GM18519 (cell line): ENCODE measurements at regions not wholly inside any gene's neighbourhood (a gene's known extent, or its start where the extent isn't known, plus 50 kb on each side); places are given as distances from the start of the nearest gene placed in this dataset.
"Not testable (repeated sequence)": the region's sequence is repeated elsewhere in the genome, so short reads cannot be mapped to it uniquely, and the experiment has no call there.

Experiments
- ATAC-seq: cut with Tn5 transposase; IDR thresholded peaks from one replicate; pipeline ENCODE4 v1.9.1; 2021; ENCODE audit warnings: mild to moderate bottlenecking, moderate library complexity; ENCODE audit not compliant: unreplicated experiment, low FRiP score

DNA sequence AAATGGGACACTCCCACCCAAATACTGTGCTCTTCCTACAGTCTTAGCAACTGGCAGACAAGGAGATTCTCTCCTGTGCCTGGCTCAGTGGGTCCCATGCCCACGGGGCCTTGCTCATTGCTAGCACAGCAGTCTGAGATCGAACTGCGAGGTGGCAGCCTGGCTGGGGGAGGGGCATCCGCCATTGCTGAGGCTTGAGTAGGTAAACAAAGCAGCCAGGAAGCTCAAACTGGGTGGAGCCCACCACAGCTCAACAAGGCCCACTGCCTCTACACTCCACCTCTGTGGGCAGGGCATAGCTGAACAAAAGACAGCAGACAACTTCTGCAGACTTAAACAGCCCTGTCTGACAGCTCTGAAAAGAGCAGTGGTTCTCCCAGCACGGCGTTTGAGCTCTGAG lies 174.8 kb downstream of the COL12A1 start:
- not testable (repeated sequence) for ATAC-seq

GRCh38 chr6:75029333-75029732 lies 176.5 kb downstream of the COL12A1 start:
- no peak for ATAC-seq

GRCh38 chr6:75025371-75025770 lies 180.5 kb downstream of the COL12A1 start:
- no peak for ATAC-seq

DNA sequence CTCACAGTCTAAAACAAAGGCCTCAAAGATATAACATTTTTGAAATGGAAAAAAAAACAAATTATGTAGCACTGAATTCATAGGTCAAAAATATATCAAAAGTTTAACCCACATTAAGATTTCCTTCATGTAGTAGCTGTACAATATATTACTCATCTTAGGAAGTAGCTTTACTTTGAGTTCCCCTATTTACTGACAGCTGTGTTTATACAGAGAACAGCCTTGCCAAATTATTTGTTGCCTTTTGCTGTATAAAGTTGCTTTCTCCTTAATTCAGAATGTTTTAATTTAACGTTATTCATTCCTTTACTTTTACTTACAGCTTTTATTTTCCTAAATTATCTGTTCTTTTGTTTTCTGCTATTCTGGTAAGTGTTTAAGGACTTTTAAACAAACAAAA lies 181.0 kb downstream of the COL12A1 start:
- no peak for ATAC-seq

DNA sequence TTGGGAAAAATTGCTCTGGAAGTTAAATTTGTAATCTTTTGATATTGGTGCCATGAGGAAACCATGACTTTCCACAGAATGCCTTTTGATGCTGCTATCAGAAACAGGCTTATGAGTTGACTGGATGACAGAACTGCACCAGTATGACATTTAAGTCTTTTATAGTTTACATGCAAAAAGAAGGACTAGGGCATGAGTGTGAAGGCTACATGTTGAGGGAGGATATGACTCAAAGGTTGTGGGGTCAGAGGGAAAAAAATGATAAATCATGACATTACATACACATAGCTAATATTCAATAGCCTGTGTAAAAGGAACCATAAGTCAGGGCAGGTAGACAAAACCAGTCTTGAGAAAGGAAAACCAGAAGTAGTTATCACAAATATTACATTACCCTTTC lies 182.2 kb downstream of the COL12A1 start:
- no peak for ATAC-seq

DNA sequence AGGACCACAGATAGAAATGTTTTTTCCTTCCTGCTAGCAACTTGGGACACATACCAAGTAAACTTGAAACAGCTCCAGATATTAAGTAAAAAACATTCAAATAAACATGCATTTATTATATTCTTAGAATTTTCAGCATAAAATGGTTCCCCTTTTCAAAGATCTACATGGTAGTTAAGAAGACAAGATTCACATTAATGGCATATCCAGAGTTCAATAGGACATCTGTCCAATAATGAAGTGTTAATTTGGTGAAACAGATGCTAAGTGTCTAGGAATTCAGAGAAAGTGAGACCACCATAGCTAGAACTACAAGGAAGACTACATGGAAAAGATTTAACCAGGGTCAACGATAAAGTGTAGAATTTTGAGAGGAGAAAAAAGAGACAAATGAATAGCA lies 184.9 kb downstream of the COL12A1 start:
- ATAC-seq: no peak

GRCh38 chr6:75020376-75020775 lies 185.5 kb downstream of the COL12A1 start:
- ATAC-seq: no peak

DNA sequence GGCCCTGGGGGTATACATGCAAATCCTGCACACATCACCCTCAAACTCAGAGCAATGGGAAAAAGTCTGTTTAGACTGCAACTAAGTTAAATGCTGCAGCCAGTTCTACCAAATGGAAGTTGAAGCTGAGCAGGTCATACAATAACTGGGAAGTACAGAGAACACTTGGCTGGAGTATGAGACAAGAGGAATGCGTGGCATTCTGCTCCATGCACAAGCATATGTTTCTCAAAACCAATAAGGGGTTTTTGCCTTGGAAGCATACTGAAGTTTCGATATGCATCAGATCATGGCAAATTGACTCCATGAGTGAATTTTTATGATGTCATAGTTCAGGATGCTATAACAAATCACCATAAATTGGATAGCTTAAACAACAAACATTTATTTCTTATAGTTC lies 193.8 kb downstream of the COL12A1 start:
- ATAC-seq: no peak

DNA sequence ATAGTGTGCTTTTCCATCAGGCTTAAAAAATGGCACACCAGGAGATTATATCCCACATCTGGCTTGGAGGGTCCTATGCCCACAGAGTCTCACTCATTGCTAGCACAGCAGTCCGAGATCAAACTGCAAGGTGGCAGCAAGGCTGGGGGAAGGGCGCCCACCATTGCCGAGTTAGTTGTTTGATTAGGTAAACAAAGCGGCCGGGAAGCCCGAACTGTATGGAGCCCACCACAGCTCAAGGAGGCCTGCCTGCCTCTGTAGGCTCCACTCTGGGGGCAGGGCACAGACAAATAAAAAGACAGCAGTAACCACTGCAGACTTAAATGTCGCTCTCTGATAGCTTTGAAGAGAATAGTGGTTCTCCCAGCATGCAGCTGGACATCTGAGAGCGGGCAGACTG lies 201.9 kb downstream of the COL12A1 start:
- ATAC-seq: not testable (repeated sequence)

GRCh38 chr6:74997646-74998045 lies 208.2 kb downstream of the COL12A1 start:
- ATAC-seq: no peak

DNA sequence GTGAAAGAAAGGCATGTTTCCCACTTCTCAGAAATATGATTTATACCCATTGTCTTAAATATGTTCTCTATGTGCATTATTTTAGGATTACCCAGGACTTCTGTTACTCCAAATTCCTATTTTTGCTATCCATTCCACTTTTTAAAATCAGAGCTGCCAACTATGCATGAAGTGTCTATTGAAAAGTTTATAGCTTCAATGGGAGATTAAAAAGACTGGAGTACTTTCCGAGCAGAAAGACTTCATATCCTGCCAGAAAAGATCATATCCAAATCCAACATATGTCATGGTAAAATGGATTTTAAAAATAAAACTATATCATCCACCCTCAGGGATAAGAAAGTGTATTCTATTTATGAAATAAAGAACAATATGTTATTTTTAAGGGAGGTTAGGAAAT lies 212.7 kb downstream of the COL12A1 start:
- ATAC-seq: no peak

DNA sequence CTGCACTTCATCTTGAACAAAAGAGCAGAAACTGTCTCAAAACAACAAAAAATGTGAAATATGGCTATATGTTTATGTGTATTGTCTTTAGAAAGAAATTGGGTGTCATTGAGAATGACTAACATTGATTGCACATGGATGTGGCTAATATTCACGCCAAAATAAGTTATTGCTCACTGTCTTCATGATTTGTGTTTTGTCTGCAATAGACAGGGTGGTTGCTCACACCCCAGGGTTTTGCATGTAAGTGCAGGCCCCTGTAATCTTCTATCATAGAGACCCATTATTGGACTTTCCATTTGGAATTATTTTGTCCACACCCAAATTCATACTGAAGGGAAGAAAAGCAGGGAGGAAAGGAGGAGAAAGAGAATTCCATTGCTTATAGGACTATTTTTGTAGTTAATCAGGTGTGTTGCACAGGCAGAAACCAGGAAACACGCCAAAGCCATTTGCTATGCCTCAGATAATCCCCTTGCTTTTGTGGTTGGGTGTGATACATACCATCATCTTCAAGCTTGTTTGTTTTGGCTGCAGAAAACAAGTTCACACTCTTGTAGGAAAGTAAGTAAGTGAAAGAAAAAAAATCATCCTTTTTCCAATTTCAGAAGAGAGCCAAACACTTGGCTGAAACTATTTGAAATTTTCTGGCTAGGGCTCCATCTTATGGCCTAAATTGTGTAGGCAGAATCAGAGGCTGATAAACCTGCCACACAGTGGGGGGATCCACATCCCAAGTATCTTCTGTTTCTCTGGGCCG lies 214.1 kb downstream of the COL12A1 start:
- ATAC-seq: no peak

- ATAC-seq: no peak
These were observed 226.6 kb downstream of the COL12A1 start for GRCh38 chr6:74979065-74979766.

- ATAC-seq: no peak
These were observed 229.2 kb downstream of the COL12A1 start for GRCh38 chr6:74976701-74977100.

DNA sequence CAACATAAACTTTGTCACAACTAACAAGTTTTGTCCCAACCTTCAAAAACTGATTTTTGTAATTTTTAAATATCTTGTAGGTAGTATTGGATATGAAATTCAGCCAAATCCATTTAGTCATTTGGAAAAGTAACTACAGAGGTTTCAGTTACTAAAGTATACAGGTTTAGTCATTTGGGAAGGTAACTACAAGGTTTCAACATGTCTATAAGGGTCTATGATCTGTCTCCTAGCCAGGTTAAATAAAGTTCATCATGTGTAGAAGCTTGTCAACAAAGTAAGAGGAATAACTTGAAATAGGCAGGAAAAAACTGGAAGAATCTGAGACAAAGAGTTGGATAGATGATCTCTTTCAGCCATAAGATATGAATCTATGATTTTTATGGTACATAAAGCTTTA lies 229.8 kb downstream of the COL12A1 start:
- no peak for ATAC-seq

- ATAC-seq: no peak
These were observed 232.3 kb downstream of the COL12A1 start for GRCh38 chr6:74973591-74973990.

DNA sequence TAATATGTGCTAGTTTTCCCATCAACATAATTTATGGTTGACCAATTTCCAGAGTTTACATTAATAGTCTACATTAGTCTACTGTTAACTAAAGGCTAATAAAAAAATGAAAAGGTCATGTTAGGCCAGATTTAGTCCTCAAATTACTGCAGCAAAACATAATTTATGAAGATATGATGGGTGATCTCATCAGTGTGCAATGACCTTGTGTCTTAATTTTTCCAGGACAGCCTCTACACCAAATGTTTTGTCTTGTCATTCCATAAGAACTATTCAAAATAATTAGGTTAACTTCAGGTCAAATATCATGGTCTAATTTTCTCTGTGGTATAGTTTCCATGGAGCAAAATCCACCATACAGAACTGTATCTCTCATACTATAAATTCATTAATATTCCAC lies 234.2 kb downstream of the COL12A1 start:
- ATAC-seq: no peak

- ATAC-seq: no peak
These were observed 236.1 kb downstream of the COL12A1 start for GRCh38 chr6:74969591-74970267.

DNA sequence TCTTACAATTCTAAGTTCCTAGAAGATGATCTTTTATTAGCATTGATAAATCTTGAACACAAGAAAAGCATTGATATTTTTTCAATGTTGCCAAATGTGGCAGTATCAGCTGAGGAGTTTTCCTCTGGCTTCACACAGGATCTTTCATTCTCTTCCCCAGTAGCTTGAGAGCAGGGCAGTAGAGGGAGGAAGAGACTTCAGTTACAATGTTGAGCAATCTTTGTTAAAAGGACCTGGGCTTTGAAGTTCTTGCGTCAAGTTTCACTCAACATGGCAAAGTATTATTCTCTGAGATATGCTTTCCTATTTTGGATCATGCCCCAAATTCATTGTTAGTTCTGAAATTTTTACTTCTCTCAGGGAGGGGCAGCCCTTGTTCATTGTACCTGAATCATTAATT lies 238.0 kb downstream of the COL12A1 start:
- ATAC-seq: no peak

DNA sequence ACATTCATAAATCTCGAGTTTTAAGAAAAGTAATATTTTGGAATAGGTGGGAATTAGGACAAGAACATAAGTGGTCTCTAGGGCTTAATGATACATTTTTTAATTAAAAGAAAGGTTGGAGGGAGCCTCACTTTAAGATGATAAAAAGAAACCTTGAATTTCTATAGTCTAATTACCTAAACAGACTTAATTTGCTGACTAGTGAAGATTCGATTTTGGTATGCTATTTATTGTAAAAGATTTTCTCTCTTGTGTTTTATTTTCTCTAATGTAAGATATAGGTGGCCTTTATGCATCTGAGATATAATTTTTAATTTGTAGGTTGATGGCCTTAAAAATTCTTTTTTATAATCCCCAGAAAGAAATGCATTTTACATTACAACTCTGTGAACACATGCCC lies 239.1 kb downstream of the COL12A1 start:
- no peak for ATAC-seq

DNA sequence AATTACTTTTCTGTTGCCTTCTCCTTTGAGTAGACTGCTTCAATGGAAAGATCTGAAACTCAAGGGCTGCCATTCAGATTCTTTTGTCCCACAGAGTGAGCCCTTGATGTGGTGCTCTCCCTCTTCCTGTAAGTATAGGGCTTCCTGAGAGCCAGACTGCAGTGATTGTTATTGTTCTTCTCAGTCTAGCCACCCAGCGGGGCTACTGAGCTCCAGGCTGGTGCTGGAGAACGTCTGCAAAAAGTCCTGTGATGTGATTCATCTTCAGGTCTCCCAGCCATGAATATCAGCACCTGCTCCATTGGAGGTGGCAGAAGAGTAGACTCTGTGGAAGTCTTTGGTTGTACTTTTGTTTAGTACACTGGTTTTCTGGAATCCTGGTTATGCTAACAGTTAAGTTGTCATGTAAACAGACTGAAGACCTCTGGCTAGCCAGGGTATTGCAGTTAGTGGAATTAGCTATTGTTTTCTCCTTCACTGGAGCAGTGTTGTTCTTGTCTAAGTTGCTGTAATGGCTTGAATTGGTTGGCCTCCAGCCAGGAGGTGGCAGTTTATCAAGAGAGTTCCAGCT lies 240.9 kb downstream of the COL12A1 start:
- no peak for ATAC-seq
